Natural killer cell (primary cell): ENCODE measurements at regions not wholly inside any gene's neighbourhood (a gene's known extent, or its start where the extent isn't known, plus 50 kb on each side); places are given as distances from the start of the nearest gene placed in this dataset.

ENCODE experiments used
- ATAC-seq, 3 donors: fragments of 150-1000 bp in 2 of 3; fragments of 200-7000 bp in 1 of 3; cut with Tn5 transposase; 1 replicate in 1 of 3; 2 replicates in 2 of 3; pipeline ENCODE4 v1.10.0; 2021; ENCODE audit warnings: mild to moderate bottlenecking in 2 of 3, moderate library complexity in 2 of 3
- DNase-seq, 2 donors: peaks; one replicate each; pipeline versions ENCODE4 v3.0.0 to v3.0.0-alpha.2; 2013 to 2021; ENCODE audit warnings: mixed read lengths in 1 of 2
- H3K27ac ChIP-seq: one replicate; pipeline ENCODE4 v1.5.1; 2013; ENCODE audit warnings: mild to moderate bottlenecking, low read length
- H3K27me3 ChIP-seq: one replicate; pipeline ENCODE4 v1.6.1; 2013; ENCODE audit warnings: low read length; ENCODE audit not compliant: control insufficient read depth, insufficient read depth
- H3K36me3 ChIP-seq: one replicate; pipeline ENCODE4 v1.6.1; 2013; ENCODE audit warnings: low read length; ENCODE audit not compliant: control insufficient read depth, insufficient read depth
- H3K4me1 ChIP-seq: one replicate; pipeline ENCODE4 v1.6.1; 2013; ENCODE audit warnings: low read length; ENCODE audit not compliant: control insufficient read depth, insufficient read depth
- H3K4me3 ChIP-seq: one replicate; pipeline ENCODE4 v1.5.1; 2013; ENCODE audit warnings: low read length
- H3K9me3 ChIP-seq: one replicate; pipeline ENCODE4 v1.6.1; 2013; ENCODE audit warnings: low read length; ENCODE audit not compliant: control insufficient read depth, insufficient read depth
- H3K27ac Mint-ChIP-seq, 2 donors: one replicate each; pipeline ENCODE4 v1.8.0; 2022; ENCODE audit warnings: mild to moderate bottlenecking in 2 of 2, mixed read lengths in 2 of 2, moderate library complexity in 1 of 2
- H3K27me3 Mint-ChIP-seq, 2 donors: one replicate each; pipeline ENCODE4 v1.8.0; 2022; ENCODE audit warnings: low read depth in 2 of 2, mixed read lengths in 2 of 2
- H3K36me3 Mint-ChIP-seq: one replicate; pipeline ENCODE4 v1.8.0; 2022; ENCODE audit warnings: mixed read lengths
- H3K4me1 Mint-ChIP-seq, 2 donors: one replicate each; pipeline ENCODE4 v1.8.0; 2022; ENCODE audit warnings: mixed read lengths in 2 of 2
- H3K4me3 Mint-ChIP-seq: one replicate; pipeline ENCODE4 v1.8.0; 2022; ENCODE audit warnings: mild to moderate bottlenecking, moderate library complexity, mixed read lengths
- H3K9me3 Mint-ChIP-seq, 2 donors: one replicate each; pipeline ENCODE4 v1.8.0; 2022; ENCODE audit warnings: mixed read lengths in 2 of 2
- CTCF ChIP-seq: fragments of 200-600 bp; IDR thresholded peaks from one replicate; pipeline ENCODE4 v1.8.0; 2022; ENCODE audit warnings: antibody characterized with exemption
- WGBS: methylation state at CpG from one replicate; pipeline ENCODE4 v1.1.7; 2013; ENCODE audit warnings: missing lambda C conversion rate; ENCODE audit not compliant: insufficient coverage; 5-methylcytosine and 5-hydroxymethylcytosine counted together
- intact Hi-C: fragments of 100-400 bp; cut with micrococcal nuclease; formaldehyde crosslinking; loops from one replicate; pipeline ENCODE4 v1.14.2; 2022

- DNase-seq: no peak
- no peak for TF ChIP-seq CTCF
- Mint-ChIP-seq H3K9me3 (peaks cover 28 to 30% of the 10 kb centered on the region in 2 donors), H3K36me3 (peaks cover 35% of the 10 kb centered on the region), H3K27ac (no peak overlapping the region), H3K4me1 (no peaks in the 10 kb centered on the region), H3K4me3 (no peak overlapping the region), H3K27me3 (no peaks in the 10 kb centered on the region)
- H3K36me3 ChIP-seq: no peaks in the 10 kb centered on the region
- intact Hi-C loops: no loop called here
- H3K27me3 ChIP-seq: no peaks in the 10 kb centered on the region
- no peak for ATAC-seq
- H3K4me1 ChIP-seq: no peaks in the 10 kb centered on the region
- H3K9me3 ChIP-seq: peaks cover 4% of the 10 kb centered on the region
- WGBS: 75% methylated on average over 8 of the region's 8 CpGs
- no peak overlapping the region for H3K27ac ChIP-seq
- no peak overlapping the region for H3K4me3 ChIP-seq
These were observed 205.1 kb upstream of the MRPS30 start for GRCh38 chr5:44603496-44604272.

GRCh38 chr5:44574678-44575077, 185.5 kb upstream of the FGF10 start:
- Mint-ChIP-seq H3K9me3 (peaks cover 16 to 20% of the 10 kb centered on the region in 2 donors), H3K27ac (no peak overlapping the region), H3K36me3 (no peaks in the 10 kb centered on the region), H3K4me1 (no peaks in the 10 kb centered on the region), H3K4me3 (no peak overlapping the region), H3K27me3 (no peaks in the 10 kb centered on the region)
- DNase-seq (no peak), ATAC-seq (no peak)
- no peak for TF ChIP-seq CTCF
- WGBS: 11% methylated on average over 3 of the region's 6 CpGs
- Histone ChIP-seq H3K27ac (no peak overlapping the region), H3K27me3 (no peaks in the 10 kb centered on the region), H3K36me3 (no peaks in the 10 kb centered on the region), H3K9me3 (no peaks in the 10 kb centered on the region), H3K4me3 (no peak overlapping the region), H3K4me1 (no peaks in the 10 kb centered on the region)
- intact Hi-C loops: no loop called here

- Mint-ChIP-seq H3K27ac (no peak overlapping the region), H3K4me3 (no peak overlapping the region), H3K27me3 (no peaks in the 10 kb centered on the region), H3K4me1 (no peaks in the 10 kb centered on the region), H3K9me3 (peaks cover 15 to 22% of the 10 kb centered on the region in 2 donors), H3K36me3 (peaks cover 7% of the 10 kb centered on the region)
- intact Hi-C loops: no loop called here
- WGBS: 100% methylated on average over 1 of the region's 1 CpG
- Histone ChIP-seq H3K27ac (no peak overlapping the region), H3K4me1 (no peaks in the 10 kb centered on the region), H3K4me3 (no peak overlapping the region), H3K27me3 (no peaks in the 10 kb centered on the region), H3K9me3 (peaks cover 3% of the 10 kb centered on the region), H3K36me3 (no peaks in the 10 kb centered on the region)
- TF ChIP-seq CTCF: no peak
- ATAC-seq (no peak), DNase-seq (no peak)
These were observed 179.3 kb upstream of the FGF10 start for GRCh38 chr5:44568519-44568918.

GRCh38 chr5:44565902-44566301, 176.7 kb upstream of the FGF10 start:
- DNase-seq (no peak), ATAC-seq (no peak)
- 85% methylated on average over 2 of the region's 2 CpGs for WGBS

More at GRCh38 chr5:44565902-44566301, 176.7 kb upstream of the FGF10 start:
- H3K36me3 ChIP-seq: no peaks in the 10 kb centered on the region
- no peak overlapping the region for H3K4me3 ChIP-seq
- no peaks in the 10 kb centered on the region for H3K4me1 ChIP-seq
- Mint-ChIP-seq H3K4me3 (no peak overlapping the region), H3K9me3 (peaks cover 13 to 25% of the 10 kb centered on the region in 2 donors), H3K27me3 (no peaks in the 10 kb centered on the region), H3K4me1 (no peaks in the 10 kb centered on the region), H3K36me3 (peaks cover 7% of the 10 kb centered on the region), H3K27ac (no peak overlapping the region)
- peaks cover 3% of the 10 kb centered on the region for H3K9me3 ChIP-seq
- no peaks in the 10 kb centered on the region for H3K27me3 ChIP-seq
- no peak overlapping the region for H3K27ac ChIP-seq
- intact Hi-C loops: no loop called here
- no peak for TF ChIP-seq CTCF
